SK-N-SH (cell line): ENCODE measurements at regions not wholly inside any gene's neighbourhood (a gene's known extent, or its start where the extent isn't known, plus 50 kb on each side); places are given as distances from the start of the nearest gene placed in this dataset.

ENCODE experiments used
- CTCF ChIA-PET: fragments of 300-600, 350-600 bp; formaldehyde crosslinking; extraction: SDS; loops from one replicate; lab custom pipeline; 2021; lab: Yijun Ruan, JAX
- POLR2A ChIA-PET: fragments of 350-600 bp; sonication (Branson Sonifier 250); formaldehyde crosslinking; extraction: SDS; loops from one replicate; lab custom pipeline; 2020; ENCODE audit warnings: antibody characterized with exemption, inconsistent platforms; lab: Yijun Ruan, JAX
- DNase-seq: peaks from one replicate; pipeline ENCODE4 v3.0.0; 2012
- H2AFZ ChIP-seq: fragments of 200-600 bp; sonication (generic); 2 replicates; pipeline ENCODE4 v1.8.1; 2016; ENCODE audit warnings: antibody characterized with exemption, mild to moderate bottlenecking, low read depth
- H3F3A ChIP-seq: fragments of 200-600 bp; sonication (generic); replicated peaks from 2 replicates; pipeline ENCODE3; 2016; ENCODE audit warnings: antibody characterized with exemption, mild to moderate bottlenecking; ENCODE audit not compliant: insufficient read depth
- H3K27ac ChIP-seq, 2 experiments: fragments of 200-500 bp in 1 of 2; fragments of 200-600 bp in 1 of 2; sonication (Bioruptor generic) in 1 of 2; sonication (generic), shearing (Covaris generic) in 1 of 2; 2 replicates each; pipeline versions ENCODE4 v1.5.1 to v1.6.1; 2014 to 2016; ENCODE audit warnings: low read depth in 2 of 2, inconsistent platforms in 1 of 2, low read length in 1 of 2, mild to moderate bottlenecking in 1 of 2, mixed read lengths in 1 of 2
- H3K27me3 ChIP-seq: fragments of 200-600 bp; sonication (generic), shearing (Covaris generic); 2 replicates; pipeline ENCODE4 v1.6.1; 2016; ENCODE audit warnings: mixed run types; ENCODE audit not compliant: insufficient read depth
- H3K36me3 ChIP-seq, 2 experiments: fragments of 200-500 bp in 1 of 2; fragments of 200-600 bp in 1 of 2; sonication (Bioruptor generic) in 1 of 2; sonication (generic) in 1 of 2; replicated peaks in 1 of 2; 2 replicates each; pipeline versions ENCODE3 to v1.5.1; 2014 to 2016; ENCODE audit warnings: low read length in 1 of 2, mild to moderate bottlenecking in 1 of 2; ENCODE audit not compliant: insufficient read depth in 2 of 2, control insufficient read depth in 1 of 2
- H3K4me1 ChIP-seq, 2 experiments: fragments of 200-500 bp in 1 of 2; fragments of 200-600 bp in 1 of 2; sonication (Bioruptor generic) in 1 of 2; sonication (generic), shearing (Covaris generic) in 1 of 2; 2 replicates each; pipeline versions ENCODE4 v1.5.1 to v1.6.1; 2014 to 2016; ENCODE audit warnings: low read depth in 1 of 2, low read length in 1 of 2, mixed run types in 1 of 2; ENCODE audit not compliant: insufficient read depth in 2 of 2, control insufficient read depth in 1 of 2
- H3K4me2 ChIP-seq: fragments of 200-600 bp; sonication (generic), shearing (Covaris generic); 2 replicates; pipeline ENCODE4 v1.6.1; 2017; ENCODE audit warnings: mixed run types
- H3K4me3 ChIP-seq, 2 experiments: fragments of 200-500 bp in 1 of 2; fragments of 200-600 bp in 1 of 2; sonication (Bioruptor generic) in 1 of 2; sonication (generic), shearing (Covaris generic) in 1 of 2; 2 replicates each; pipeline versions ENCODE4 v1.5.1 to v1.8.1; 2014 to 2016; ENCODE audit warnings: low read depth in 2 of 2, inconsistent platforms in 1 of 2, low read length in 1 of 2, mild to moderate bottlenecking in 1 of 2, mixed read lengths in 1 of 2, moderate library complexity in 1 of 2
- H3K79me2 ChIP-seq: fragments of 200-600 bp; sonication (generic); 2 replicates; pipeline ENCODE4 v1.8.1; 2017; ENCODE audit warnings: mild to moderate bottlenecking; ENCODE audit not compliant: insufficient read depth
- H3K9ac ChIP-seq: fragments of 200-600 bp; sonication (generic); 2 replicates; pipeline ENCODE4 v1.6.1; 2017; ENCODE audit warnings: mixed run types
- H3K9me2 ChIP-seq: fragments of 200-600 bp; sonication (generic); 2 replicates; pipeline ENCODE4 v1.6.1; 2017; ENCODE audit warnings: mixed run types
- H3K9me3 ChIP-seq: fragments of 200-600 bp; sonication (generic); 2 replicates; pipeline ENCODE4 v1.6.1; 2017; ENCODE audit warnings: mixed run types, mild to moderate bottlenecking, moderate library complexity
- H4K20me1 ChIP-seq: fragments of 200-600 bp; sonication (generic); 2 replicates; pipeline ENCODE4 v1.6.1; 2017; ENCODE audit warnings: mild to moderate bottlenecking, mixed run types; ENCODE audit not compliant: insufficient read depth
- CTCF ChIP-seq: fragments of 200-600 bp; sonication (generic); IDR thresholded peaks from 2 replicates; pipeline ENCODE4 v1.6.1; 2017; ENCODE audit warnings: antibody characterized with exemption, mild to moderate bottlenecking, moderate library complexity
- EZH2phosphoT487 ChIP-seq: fragments of 200-600 bp; sonication (generic); IDR thresholded peaks from 2 replicates; pipeline ENCODE4 v1.6.1; 2017; ENCODE audit warnings: low read depth, mixed run types, mild to moderate bottlenecking, antibody characterized with exemption, moderate library complexity, borderline replicate concordance
- FOSL2 ChIP-seq: IDR thresholded peaks from 2 replicates; pipeline ENCODE4 v1.4.0; 2012; ENCODE audit warnings: low read depth, mild to moderate bottlenecking, moderate library complexity, borderline replicate concordance
- FOXJ3 ChIP-seq: sonication (generic); formaldehyde crosslinking; IDR thresholded peaks from 2 replicates; pipeline ENCODE4 v1.5.1; 2020; ENCODE audit warnings: mild to moderate bottlenecking, missing genetic modification reagents
- GABPA ChIP-seq: IDR thresholded peaks from 2 replicates; pipeline ENCODE4 v1.4.0; 2012; ENCODE audit warnings: low read depth, mild to moderate bottlenecking
- GATA2 ChIP-seq: sonication (generic); formaldehyde crosslinking; IDR thresholded peaks from 2 replicates; pipeline ENCODE4 v1.5.0; 2020; ENCODE audit warnings: mild to moderate bottlenecking, missing genetic modification reagents
- IRF3 ChIP-seq: fragments of 150-350 bp; IDR thresholded peaks from 2 replicates; pipeline ENCODE4 v1.6.1; 2016; ENCODE audit warnings: mild to moderate bottlenecking, low read depth, low read length
- MEF2A ChIP-seq: IDR thresholded peaks from 2 replicates; pipeline ENCODE4 v1.4.0; 2012; ENCODE audit warnings: low read depth, borderline replicate concordance
- NFIC ChIP-seq: IDR thresholded peaks from 2 replicates; pipeline ENCODE4 v1.4.0; 2012; ENCODE audit warnings: borderline replicate concordance
- RCOR1 ChIP-seq: fragments of 150-350 bp; IDR thresholded peaks from 2 replicates; pipeline ENCODE4 v1.6.1; 2017; ENCODE audit warnings: antibody characterized with exemption, low read length
- RXRA ChIP-seq: IDR thresholded peaks from 2 replicates; pipeline ENCODE4 v1.4.0; 2012; ENCODE audit warnings: low read depth, mild to moderate bottlenecking, borderline replicate concordance
- SMC3 ChIP-seq: IDR thresholded peaks from 2 replicates; pipeline ENCODE4 v1.6.1; 2012; ENCODE audit warnings: low read depth, low read length, improper control_type of control experiment
- TAF1 ChIP-seq: IDR thresholded peaks from 2 replicates; pipeline ENCODE4 v1.6.1; 2012; ENCODE audit warnings: low read depth, mild to moderate bottlenecking, low read length, moderate library complexity, borderline replicate concordance
- TCF12 ChIP-seq: IDR thresholded peaks from 2 replicates; pipeline ENCODE4 v1.4.0; 2012
- USF2 ChIP-seq: fragments of 150-350 bp; IDR thresholded peaks from 2 replicates; pipeline ENCODE4 v1.6.1; 2017; ENCODE audit warnings: antibody characterized with exemption, low read length, low read depth, borderline replicate concordance
- YY1 ChIP-seq: IDR thresholded peaks from 2 replicates; pipeline ENCODE4 v1.4.0; 2012; ENCODE audit warnings: low read depth, mild to moderate bottlenecking
- ZBTB33 ChIP-seq: IDR thresholded peaks from 2 replicates; pipeline ENCODE4 v1.4.0; 2012; ENCODE audit warnings: low read depth, borderline replicate concordance
- WGBS: methylation state at CpG from one replicate; pipeline ENCODE4 v1.1.6; 2017; ENCODE audit warnings: low lambda C conversion rate; 5-methylcytosine and 5-hydroxymethylcytosine counted together
- TF ChIP-seq, protein P1 (sequence below): IDR thresholded peaks from 2 replicates; pipeline ENCODE4 v1.6.1; 2012; ENCODE audit warnings: mild to moderate bottlenecking, low read depth, low read length, moderate library complexity

- no peaks in the 10 kb centered on the region for H3K79me2 ChIP-seq
- CTCF ChIA-PET = no interaction called here
- no peaks in the 10 kb centered on the region for H3K9me3 ChIP-seq
- no peak overlapping the region for H3K27ac ChIP-seq
- TF ChIP-seq RCOR1 (no peak), TCF12 (no peak), TAF1 (no peak), FOXJ3 (CRISPR knock-in tag) (no peak), ZBTB33 (no peak), SMC3 (no peak), NFIC (no peak), YY1 (no peak), GATA2 (CRISPR knock-in tag) (no peak), IRF3 (no peak), CTCF (no peak), EZH2phosphoT487 (no peak), FOSL2 (no peak), MEF2A (no peak), GABPA (no peak), RXRA (no peak), USF2 (no peak)
- TF ChIP-seq, protein P1, sequence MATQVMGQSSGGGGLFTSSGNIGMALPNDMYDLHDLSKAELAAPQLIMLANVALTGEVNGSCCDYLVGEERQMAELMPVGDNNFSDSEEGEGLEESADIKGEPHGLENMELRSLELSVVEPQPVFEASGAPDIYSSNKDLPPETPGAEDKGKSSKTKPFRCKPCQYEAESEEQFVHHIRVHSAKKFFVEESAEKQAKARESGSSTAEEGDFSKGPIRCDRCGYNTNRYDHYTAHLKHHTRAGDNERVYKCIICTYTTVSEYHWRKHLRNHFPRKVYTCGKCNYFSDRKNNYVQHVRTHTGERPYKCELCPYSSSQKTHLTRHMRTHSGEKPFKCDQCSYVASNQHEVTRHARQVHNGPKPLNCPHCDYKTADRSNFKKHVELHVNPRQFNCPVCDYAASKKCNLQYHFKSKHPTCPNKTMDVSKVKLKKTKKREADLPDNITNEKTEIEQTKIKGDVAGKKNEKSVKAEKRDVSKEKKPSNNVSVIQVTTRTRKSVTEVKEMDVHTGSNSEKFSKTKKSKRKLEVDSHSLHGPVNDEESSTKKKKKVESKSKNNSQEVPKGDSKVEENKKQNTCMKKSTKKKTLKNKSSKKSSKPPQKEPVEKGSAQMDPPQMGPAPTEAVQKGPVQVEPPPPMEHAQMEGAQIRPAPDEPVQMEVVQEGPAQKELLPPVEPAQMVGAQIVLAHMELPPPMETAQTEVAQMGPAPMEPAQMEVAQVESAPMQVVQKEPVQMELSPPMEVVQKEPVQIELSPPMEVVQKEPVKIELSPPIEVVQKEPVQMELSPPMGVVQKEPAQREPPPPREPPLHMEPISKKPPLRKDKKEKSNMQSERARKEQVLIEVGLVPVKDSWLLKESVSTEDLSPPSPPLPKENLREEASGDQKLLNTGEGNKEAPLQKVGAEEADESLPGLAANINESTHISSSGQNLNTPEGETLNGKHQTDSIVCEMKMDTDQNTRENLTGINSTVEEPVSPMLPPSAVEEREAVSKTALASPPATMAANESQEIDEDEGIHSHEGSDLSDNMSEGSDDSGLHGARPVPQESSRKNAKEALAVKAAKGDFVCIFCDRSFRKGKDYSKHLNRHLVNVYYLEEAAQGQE = no peak
- no peaks in the 10 kb centered on the region for H3K9me2 ChIP-seq
- 23% methylated on average over 2 of the region's 2 CpGs for WGBS
- no peak overlapping the region for H2AFZ ChIP-seq
- no peaks in the 10 kb centered on the region for H3K4me1 ChIP-seq
- no peaks in the 10 kb centered on the region for H4K20me1 ChIP-seq
- H3K36me3 ChIP-seq = no peaks in the 10 kb centered on the region
- POLR2A ChIA-PET = no interaction called here
- no peak overlapping the region for H3K9ac ChIP-seq
- H3K27me3 ChIP-seq = no peaks in the 10 kb centered on the region
- no peak overlapping the region for H3K4me2 ChIP-seq
- DNase-seq = no peak
- H3K4me3 ChIP-seq = no peak overlapping the region
- no peaks in the 10 kb centered on the region for H3F3A ChIP-seq
These were observed 361.9 kb downstream of the TSN start for GRCh38 chr2:122117371-122117770.
